Upper lobe of left lung (tissue), 6 donors: ENCODE measurements at regions not wholly inside any gene's neighbourhood (a gene's known extent, or its start where the extent isn't known, plus 50 kb on each side); places are given as distances from the start of the nearest gene placed in this dataset.
"Not testable (repeated sequence)": the region's sequence is repeated elsewhere in the genome, so short reads cannot be mapped to it uniquely, and the experiment has no call there.

ENCODE experiments used
- ATAC-seq, 2 donors: fragments of 200-7000 bp; cut with Tn5 transposase; one replicate each; pipeline ENCODE4 v1.9.1; 2022; ENCODE audit warnings: mild to moderate bottlenecking in 2 of 2, moderate library complexity in 2 of 2; ENCODE audit not compliant: low FRiP score in 2 of 2
- DNase-seq, 2 donors: peaks; one replicate each; pipeline ENCODE4 v3.0.0-alpha.2; 2019 to 2020
- H3K27ac ChIP-seq, 4 donors: fragments of 200-600 bp; sonication (generic); one replicate each; pipeline ENCODE4 v1.5.1; 2016 to 2019
- H3K27me3 ChIP-seq, 4 donors: fragments of 200-600 bp; sonication (generic); one replicate each; pipeline ENCODE4 v1.5.1; 2017 to 2019
- H3K36me3 ChIP-seq, 4 donors: fragments of 200-600 bp; sonication (generic); one replicate each; pipeline ENCODE4 v1.5.1; 2016 to 2019
- H3K4me1 ChIP-seq, 4 donors: fragments of 200-600 bp; sonication (generic); one replicate each; pipeline ENCODE4 v1.5.1; 2018 to 2019
- H3K4me3 ChIP-seq, 4 donors: fragments of 200-600 bp; sonication (generic); one replicate each; pipeline ENCODE4 v1.5.1; 2017 to 2019; ENCODE audit warnings: mild to moderate bottlenecking in 2 of 4, moderate library complexity in 1 of 4
- H3K9me3 ChIP-seq, 4 donors: fragments of 200-600 bp; sonication (generic); one replicate each; pipeline ENCODE4 v1.5.1; 2018 to 2019
- EP300 ChIP-seq, 4 donors: sonication (generic); formaldehyde crosslinking; IDR thresholded peaks; one replicate each; pipeline ENCODE4 v1.5.1; 2017; ENCODE audit warnings: antibody characterized with exemption in 4 of 4, control low read depth in 2 of 4
- POLR2A ChIP-seq, 4 donors: fragments of 450-650 bp; IDR thresholded peaks; one replicate each; pipeline ENCODE4 v1.5.1; 2016 to 2017; ENCODE audit warnings: antibody characterized with exemption in 4 of 4, mild to moderate bottlenecking in 2 of 4
- POLR2AphosphoS5 ChIP-seq, 2 donors: sonication (generic); formaldehyde crosslinking; IDR thresholded peaks; one replicate each; pipeline ENCODE4 v1.5.1; 2017; ENCODE audit warnings: antibody characterized with exemption in 2 of 2
- WGBS, 2 donors: methylation state at CpG; one replicate each; pipeline ENCODE4 v1.1.5; 2017 to 2018; 5-methylcytosine and 5-hydroxymethylcytosine counted together
- TF ChIP-seq, protein P1 (sequence below), 6 experiments: fragments of 450-650 bp in 4 of 6; fragments of 200-600 bp in 2 of 6; sonication (generic) in 2 of 6; IDR thresholded peaks; one replicate each; pipeline ENCODE4 v1.5.1; 2016 to 2019; ENCODE audit warnings: antibody characterized with exemption in 6 of 6
- donor health status: DM: no; HTN: no; CAD: no; lungs with moderate emphysema.
- donor health status: DM: no; HTN: yes; CAD: no; lungs with severe emphysema.

DNA sequence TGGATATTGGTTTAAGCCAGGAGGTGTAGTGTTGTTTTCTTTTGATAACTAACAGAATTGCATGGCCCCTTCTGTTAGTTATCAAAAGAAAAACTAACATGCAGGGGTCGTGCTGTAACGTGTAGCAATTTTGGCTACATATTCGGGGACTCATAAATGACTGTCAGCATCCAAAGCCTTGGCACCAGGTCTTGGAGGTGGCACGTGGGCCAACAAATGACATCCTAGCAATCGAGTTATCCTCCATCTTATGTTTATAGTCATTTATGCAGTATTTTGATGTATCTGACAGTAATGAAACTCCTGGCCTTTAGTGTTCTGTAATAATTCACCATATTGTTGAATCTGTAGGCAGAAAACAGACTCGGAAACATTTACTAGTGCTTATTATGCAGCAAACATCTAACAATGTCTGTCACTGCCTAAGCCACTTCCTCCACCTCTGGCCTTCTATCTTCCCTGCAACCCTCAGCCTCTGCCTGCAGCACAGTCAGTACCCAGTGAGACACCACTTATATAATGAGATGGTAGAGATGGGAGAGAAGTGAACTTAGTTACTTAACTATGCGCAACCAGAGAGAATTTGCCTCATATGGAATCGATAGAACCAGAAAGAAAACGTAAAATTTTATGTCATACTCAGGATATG, 184.6 kb downstream of the AEBP2 start:
- no peak for TF ChIP-seq POLR2A (IDR thresholded peaks at IDR 0.05)
- TF ChIP-seq EP300 (IDR thresholded peaks at IDR 0.05): no peak
- TF ChIP-seq POLR2AphosphoS5 (IDR thresholded peaks at IDR 0.05): no peak
- TF ChIP-seq, protein P1, sequence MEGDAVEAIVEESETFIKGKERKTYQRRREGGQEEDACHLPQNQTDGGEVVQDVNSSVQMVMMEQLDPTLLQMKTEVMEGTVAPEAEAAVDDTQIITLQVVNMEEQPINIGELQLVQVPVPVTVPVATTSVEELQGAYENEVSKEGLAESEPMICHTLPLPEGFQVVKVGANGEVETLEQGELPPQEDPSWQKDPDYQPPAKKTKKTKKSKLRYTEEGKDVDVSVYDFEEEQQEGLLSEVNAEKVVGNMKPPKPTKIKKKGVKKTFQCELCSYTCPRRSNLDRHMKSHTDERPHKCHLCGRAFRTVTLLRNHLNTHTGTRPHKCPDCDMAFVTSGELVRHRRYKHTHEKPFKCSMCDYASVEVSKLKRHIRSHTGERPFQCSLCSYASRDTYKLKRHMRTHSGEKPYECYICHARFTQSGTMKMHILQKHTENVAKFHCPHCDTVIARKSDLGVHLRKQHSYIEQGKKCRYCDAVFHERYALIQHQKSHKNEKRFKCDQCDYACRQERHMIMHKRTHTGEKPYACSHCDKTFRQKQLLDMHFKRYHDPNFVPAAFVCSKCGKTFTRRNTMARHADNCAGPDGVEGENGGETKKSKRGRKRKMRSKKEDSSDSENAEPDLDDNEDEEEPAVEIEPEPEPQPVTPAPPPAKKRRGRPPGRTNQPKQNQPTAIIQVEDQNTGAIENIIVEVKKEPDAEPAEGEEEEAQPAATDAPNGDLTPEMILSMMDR (IDR thresholded peaks at IDR 0.05): no peak
- no peak overlapping the region for H3K4me3 ChIP-seq
- H3K9me3 ChIP-seq: no peaks in the 10 kb centered on the region
- H3K36me3 ChIP-seq: no peaks in the 10 kb centered on the region
- DNase-seq: no peak
- H3K4me1 ChIP-seq: no peaks in the 10 kb centered on the region
- no peak for ATAC-seq
- WGBS, 2 donors: 87 to 96% methylated on average over 9 of the region's 9 CpGs
- H3K27ac ChIP-seq: no peak overlapping the region
- H3K27me3 ChIP-seq: no peaks in the 10 kb centered on the region

DNA sequence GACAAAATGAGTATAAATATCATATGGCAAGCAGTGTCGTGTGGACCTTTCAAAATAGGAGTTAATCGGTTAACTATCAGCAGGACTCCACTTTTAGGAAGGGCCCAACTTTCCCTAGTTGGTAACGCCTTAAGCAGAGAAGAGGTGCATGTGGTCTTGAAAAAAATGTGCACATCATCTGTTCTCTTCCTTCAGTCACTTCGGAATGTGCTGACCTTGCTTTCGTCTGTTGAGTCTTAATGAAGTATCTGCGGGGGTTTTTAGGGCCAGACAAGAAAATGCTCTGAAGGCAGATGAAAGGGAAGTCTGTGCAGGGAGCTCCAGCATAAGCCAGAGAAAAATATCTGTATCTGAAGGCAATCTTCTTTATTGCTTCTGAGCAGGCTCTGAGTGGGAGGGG, 185.2 kb downstream of the AEBP2 start:
- Histone ChIP-seq H3K4me1 (no peaks in the 10 kb centered on the region), H3K27me3 (no peaks in the 10 kb centered on the region), H3K27ac (no peak overlapping the region), H3K4me3 (no peak overlapping the region), H3K36me3 (no peaks in the 10 kb centered on the region), H3K9me3 (no peaks in the 10 kb centered on the region)
- no peak for ATAC-seq
- no peak for DNase-seq
- TF ChIP-seq POLR2A (IDR thresholded peaks at IDR 0.05): no peak
- no peak for TF ChIP-seq EP300 (IDR thresholded peaks at IDR 0.05)
- TF ChIP-seq, protein P1 (IDR thresholded peaks at IDR 0.05): no peak
- no peak for TF ChIP-seq POLR2AphosphoS5 (IDR thresholded peaks at IDR 0.05)
- WGBS, 2 donors: 53 to 86% methylated on average over 6 of the region's 6 CpGs

DNA sequence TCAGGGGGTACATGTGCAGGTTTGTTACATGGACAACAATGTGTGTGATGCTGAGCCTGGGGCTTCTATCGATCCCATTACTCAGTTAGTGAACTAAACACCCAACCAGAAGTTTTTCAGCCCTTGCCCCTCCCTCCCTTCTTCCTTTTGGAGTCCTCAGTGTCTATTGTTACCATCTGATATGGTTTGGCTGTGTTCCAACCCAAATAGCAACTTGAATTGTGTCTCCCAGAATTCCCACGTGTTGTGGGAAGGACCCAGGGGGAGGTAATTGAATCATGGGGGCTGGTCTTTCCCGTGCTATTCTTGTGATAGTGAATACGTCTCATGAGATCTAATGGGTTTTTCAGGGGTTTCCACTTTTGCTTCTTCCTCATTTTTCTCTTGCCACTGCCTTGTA, 186.3 kb downstream of the AEBP2 start:
- DNase-seq, H3K9me3 ChIP-seq, H3K4me3 ChIP-seq, H3K4me1 ChIP-seq, H3K27ac ChIP-seq, H3K27me3 ChIP-seq, ATAC-seq, H3K36me3 ChIP-seq: not testable (repeated sequence)
- WGBS, 2 donors: 53 to 70% methylated on average over 4 of the region's 4 CpGs

DNA sequence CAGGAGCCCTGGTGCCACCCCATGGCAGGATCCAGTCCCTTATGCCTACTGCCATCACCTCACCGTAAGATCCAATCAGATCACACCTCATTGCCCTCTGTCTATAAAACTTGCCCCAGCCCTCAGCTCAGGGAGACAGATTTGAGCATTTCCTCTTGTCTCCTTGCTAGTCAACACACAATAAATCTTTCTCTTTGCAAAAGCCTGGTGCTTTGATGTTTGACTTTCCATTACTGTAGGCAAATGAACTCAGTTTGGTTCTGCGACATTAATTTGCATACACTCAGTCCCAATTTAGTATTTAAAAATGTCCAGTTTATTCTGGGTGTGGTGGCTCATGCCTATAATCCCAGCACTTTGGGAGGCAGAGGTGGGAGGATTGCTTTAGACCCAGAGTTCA, 188.4 kb downstream of the AEBP2 start:
- Histone ChIP-seq H3K27me3 (no peaks in the 10 kb centered on the region), H3K27ac (no peak overlapping the region), H3K36me3 (no peaks in the 10 kb centered on the region), H3K4me3 (no peak overlapping the region), H3K4me1 (no peaks in the 10 kb centered on the region), H3K9me3 (no peaks in the 10 kb centered on the region)
- TF ChIP-seq POLR2A (IDR thresholded peaks at IDR 0.05) (no peak), POLR2AphosphoS5 (IDR thresholded peaks at IDR 0.05) (no peak), EP300 (IDR thresholded peaks at IDR 0.05) (no peak)
- TF ChIP-seq, protein P1 (IDR thresholded peaks at IDR 0.05): no peak
- no peak for ATAC-seq
- WGBS, 2 donors: 62 to 89% methylated on average over 2 of the region's 2 CpGs
- DNase-seq: no peak

DNA sequence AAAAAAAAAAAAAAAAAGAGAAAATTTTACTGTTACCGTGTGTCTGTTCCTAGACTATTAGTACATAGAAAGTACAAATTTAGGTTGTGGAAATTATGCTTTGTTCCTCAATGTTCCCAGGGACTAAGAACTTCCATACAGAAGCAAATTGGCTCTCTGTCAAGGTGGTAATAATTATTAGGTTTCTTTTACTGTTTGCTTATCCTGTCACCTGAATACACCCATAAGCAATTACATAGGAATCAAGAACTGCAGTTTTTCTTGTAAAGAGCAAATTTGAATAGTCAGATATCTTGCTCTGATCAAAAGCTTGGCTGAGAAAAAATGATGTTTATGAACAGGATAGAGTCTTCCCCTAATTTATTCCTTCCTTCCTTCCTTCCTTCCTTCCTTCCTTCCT, 191.2 kb downstream of the AEBP2 start:
- H3K4me1 ChIP-seq: no peaks in the 10 kb centered on the region
- no peaks in the 10 kb centered on the region for H3K27me3 ChIP-seq
- H3K9me3 ChIP-seq: no peaks in the 10 kb centered on the region
- TF ChIP-seq POLR2AphosphoS5 (IDR thresholded peaks at IDR 0.05) (no peak), EP300 (IDR thresholded peaks at IDR 0.05) (no peak), POLR2A (IDR thresholded peaks at IDR 0.05) (no peak)
- TF ChIP-seq, protein P1 (IDR thresholded peaks at IDR 0.05): no peak
- ATAC-seq: no peak
- WGBS, 2 donors: 92 to 98% methylated on average over 1 of the region's 1 CpG
- H3K36me3 ChIP-seq: no peaks in the 10 kb centered on the region
- H3K27ac ChIP-seq: no peak overlapping the region
- no peak for DNase-seq
- H3K4me3 ChIP-seq: no peak overlapping the region
